Renal cortex interstitium (tissue), 11 donors: ENCODE measurements at regions not wholly inside any gene's neighbourhood (a gene's known extent, or its start where the extent isn't known, plus 50 kb on each side); places are given as distances from the start of the nearest gene placed in this dataset.
"Not testable (repeated sequence)": the region's sequence is repeated elsewhere in the genome, so short reads cannot be mapped to it uniquely, and the experiment has no call there.

Source experiments
- DNase-seq, 11 donors: peaks; one replicate each; pipeline ENCODE4 v3.0.0-alpha.2; 2013; ENCODE audit warnings: low read depth in 9 of 11, low spot score in 4 of 11; ENCODE audit errors: extremely low read depth in 1 of 11

- no peak for DNase-seq
Measured at GRCh38 chr16:48963901-48964615, 317.6 kb downstream of the CBLN1 start.

GRCh38 chr16:48963306-48963705, 318.3 kb downstream of the CBLN1 start:
- no peak for DNase-seq

GRCh38 chr16:48961546-48961945, 320.1 kb downstream of the CBLN1 start:
- no peak for DNase-seq

GRCh38 chr16:48960830-48961229, 320.8 kb downstream of the CBLN1 start:
- DNase-seq = no peak

- no peak for DNase-seq
Measured at GRCh38 chr16:48959747-48960146, 321.9 kb downstream of the CBLN1 start.

- no peak for DNase-seq
Measured at GRCh38 chr16:48959204-48959603, 322.4 kb downstream of the CBLN1 start.

- DNase-seq = no peak
Measured at GRCh38 chr16:48958681-48959080, 323.0 kb downstream of the CBLN1 start.

GRCh38 chr16:48956620-48957019, 325.0 kb downstream of the CBLN1 start:
- no peak for DNase-seq

GRCh38 chr16:48955837-48956236, 325.8 kb downstream of the CBLN1 start:
- DNase-seq = no peak

- not testable (repeated sequence) for DNase-seq
Measured at GRCh38 chr16:48951621-48952125, 330.0 kb downstream of the CBLN1 start.

- DNase-seq = no peak
Measured at GRCh38 chr16:48950184-48950583, 331.5 kb downstream of the CBLN1 start.

GRCh38 chr16:48949636-48950035, 332.0 kb downstream of the CBLN1 start:
- no peak for DNase-seq

- DNase-seq = no peak
Measured at GRCh38 chr16:48948911-48949310, 332.7 kb downstream of the CBLN1 start.

- no peak for DNase-seq
Measured at GRCh38 chr16:48947371-48947713, 334.3 kb downstream of the CBLN1 start.

- DNase-seq = no peak
Measured at GRCh38 chr16:48946686-48947370, 334.8 kb downstream of the CBLN1 start.

- no peak for DNase-seq
Measured at GRCh38 chr16:48942996-48943395, 333.0 kb upstream of the N4BP1 start.

GRCh38 chr16:48936811-48937210, 326.8 kb upstream of the N4BP1 start:
- DNase-seq = no peak

- no peak for DNase-seq
Measured at GRCh38 chr16:48932216-48932855, 322.4 kb upstream of the N4BP1 start.

GRCh38 chr16:48930951-48931553, 321.1 kb upstream of the N4BP1 start:
- DNase-seq = no peak

- DNase-seq = no peak
Measured at GRCh38 chr16:48919791-48920190, 309.8 kb upstream of the N4BP1 start.
